ENCODE measurements at regions not wholly inside any gene's neighbourhood (a gene's known extent, or its start where the extent isn't known, plus 50 kb on each side); places are given as distances from the start of the nearest gene placed in this dataset.
"Not testable (repeated sequence)": the region's sequence is repeated elsewhere in the genome, so short reads cannot be mapped to it uniquely, and the experiment has no call there.

GRCh38 chr7:76709703-76710102 lies 82.6 kb upstream of the POMZP3 start:
- not testable (repeated sequence) for DNase-seq

DNA sequence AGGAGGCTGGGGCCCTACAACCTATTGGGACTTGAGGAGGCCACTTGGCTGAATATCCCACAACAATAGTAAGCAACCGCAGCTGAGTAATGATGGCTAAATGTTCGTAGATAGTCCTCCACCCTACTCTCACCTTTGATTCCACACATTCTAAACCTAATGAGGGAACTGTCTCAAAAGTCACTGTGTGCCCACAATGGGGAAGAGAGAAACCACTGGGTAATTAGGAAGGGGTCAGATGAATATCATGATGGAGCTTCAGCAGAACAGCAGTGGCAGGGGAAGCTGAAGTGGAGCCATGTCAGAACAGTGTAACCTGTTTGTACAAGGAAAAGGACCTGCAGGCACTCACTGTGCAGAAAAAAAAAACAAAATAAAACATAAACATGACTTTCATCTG lies 81.4 kb upstream of the POMZP3 start:
- not testable (repeated sequence) for DNase-seq

- not testable (repeated sequence) for DNase-seq
These were observed 76.7 kb upstream of the POMZP3 start for GRCh38 chr7:76703815-76704214.

DNA sequence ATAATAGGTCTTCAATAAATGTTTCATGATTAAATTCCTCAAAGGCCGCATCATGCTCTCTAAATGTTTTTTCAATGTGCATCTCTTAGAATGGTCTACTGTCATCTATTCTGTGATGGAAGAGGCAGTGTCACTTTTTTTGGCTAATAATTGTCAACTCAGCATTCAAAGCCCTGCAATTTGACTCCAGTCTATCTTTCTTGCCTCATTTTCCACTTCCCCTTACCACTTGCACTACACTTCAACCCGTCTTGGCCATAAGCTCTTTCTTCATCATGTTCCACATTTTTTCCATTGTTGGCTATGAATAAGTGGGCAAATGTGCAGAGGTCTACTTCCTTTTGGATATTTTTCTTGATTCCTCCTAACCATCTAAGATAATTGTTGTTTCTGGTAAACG lies 59.2 kb upstream of the POMZP3 start:
- DNase-seq = peak; percentile 68

DNA sequence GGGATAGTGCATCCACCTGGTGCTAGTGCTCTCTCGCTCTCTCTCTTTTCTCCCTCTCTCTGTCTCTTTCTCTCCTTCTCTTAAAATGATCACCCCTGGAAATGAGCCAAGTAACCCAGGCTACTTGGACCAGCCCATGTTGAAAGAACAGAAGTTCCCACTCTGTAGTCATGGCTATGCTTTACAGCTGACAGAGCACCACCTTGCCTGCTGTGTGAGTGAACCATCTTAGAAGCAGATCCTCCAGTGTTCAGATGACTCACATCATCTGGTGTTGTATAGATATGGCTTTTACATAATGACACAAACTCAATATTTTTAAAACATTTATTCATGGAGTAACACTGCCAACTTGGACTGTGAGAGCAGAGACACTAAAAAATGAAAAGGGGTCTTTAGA lies 57.7 kb upstream of the POMZP3 start:
- not testable (repeated sequence) for DNase-seq

GRCh38 chr7:76683631-76684030 lies 56.6 kb upstream of the POMZP3 start:
- DNase-seq = not testable (repeated sequence)

DNA sequence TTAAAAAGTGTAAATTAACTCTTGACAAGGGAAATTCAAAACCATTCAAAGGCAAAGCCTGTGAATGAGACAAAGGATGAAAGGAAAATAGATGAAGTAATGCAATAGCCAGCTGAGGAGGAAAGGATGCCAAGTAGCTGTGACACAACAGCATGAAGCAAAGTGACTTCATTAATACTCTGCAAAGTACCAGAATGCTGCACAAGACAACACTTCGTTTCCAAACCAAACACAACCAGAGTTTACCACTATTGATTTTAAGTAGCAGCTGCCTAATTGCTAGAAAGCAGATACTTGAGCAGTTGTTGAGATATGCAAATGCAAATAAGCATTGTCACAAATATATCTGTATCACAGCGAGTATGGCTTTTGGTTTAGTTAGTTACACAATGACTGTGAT lies 54.7 kb upstream of the POMZP3 start:
- DNase-seq = not testable (repeated sequence)

DNA sequence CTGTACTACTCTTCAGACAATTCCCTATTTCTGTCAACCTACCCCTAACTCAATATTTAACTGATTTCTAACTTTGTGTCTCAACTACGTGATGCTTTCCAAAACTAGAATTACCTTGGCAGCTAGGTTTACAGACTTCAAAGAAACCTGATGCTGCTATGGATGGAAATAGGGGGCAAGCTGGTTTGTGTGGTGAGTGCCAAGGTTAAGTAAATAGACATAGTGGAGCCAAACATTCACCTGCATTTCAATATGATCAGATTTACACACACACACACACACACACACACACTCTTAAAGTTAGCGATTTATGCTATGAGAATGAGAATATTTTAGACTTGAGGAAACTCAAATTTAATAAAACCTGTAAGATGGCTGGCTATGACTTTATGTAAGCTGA lies 52.1 kb upstream of the POMZP3 start:
- DNase-seq = not testable (repeated sequence)

DNA sequence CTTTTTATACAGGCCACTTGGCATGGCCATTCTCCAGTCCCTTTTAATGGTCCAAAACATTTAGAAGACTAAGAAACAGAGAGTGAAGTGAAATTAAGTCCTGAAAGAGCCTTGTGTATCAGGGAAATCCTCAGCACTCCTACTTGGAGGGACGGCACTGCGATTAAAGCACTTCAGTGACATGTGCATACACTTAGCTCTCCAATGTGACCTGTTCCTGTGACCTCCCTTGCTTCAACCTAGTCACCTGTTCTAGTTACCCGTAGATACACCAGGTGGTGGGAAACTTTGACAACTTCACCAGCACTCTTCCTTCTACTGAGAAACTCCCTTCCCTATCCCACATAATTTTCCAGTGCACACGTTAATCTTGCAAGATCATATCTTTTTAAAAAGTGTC lies 51.4 kb upstream of the POMZP3 start:
- DNase-seq = not testable (repeated sequence)

- DNase-seq = peak; percentile 40
These were observed 49.8 kb upstream of the POMZP3 start for GRCh38 chr7:76676890-76677289.
